Stomach (tissue), 8 donors: ENCODE measurements at regions not wholly inside any gene's neighbourhood (a gene's known extent, or its start where the extent isn't known, plus 50 kb on each side); places are given as distances from the start of the nearest gene placed in this dataset.

Experiments
- DNase-seq, 2 donors: peaks; one replicate each; pipeline versions ENCODE4 v3.0.0 to v3.0.0-alpha.2; 2013 to 2019
- H3K27ac ChIP-seq, 5 donors: fragments of 200-600 bp in 4 of 5; sonication (generic) in 4 of 5; one replicate each; pipeline ENCODE4 v1.5.1; 2013 to 2019; ENCODE audit warnings: mild to moderate bottlenecking in 1 of 5, moderate library complexity in 1 of 5
- H3K27me3 ChIP-seq, 3 donors: fragments of 200-600 bp; sonication (generic); one replicate each; pipeline ENCODE4 v1.5.1; 2017 to 2019; ENCODE audit warnings: mixed run types in 1 of 3
- H3K36me3 ChIP-seq, 4 donors: fragments of 200-600 bp; sonication (generic); 1 replicate in 3 of 4; 2 replicates in 1 of 4; pipeline ENCODE4 v1.5.1; 2016 to 2019
- H3K4me1 ChIP-seq, 4 donors: fragments of 200-600 bp; sonication (generic); one replicate each; pipeline ENCODE4 v1.5.1; 2016 to 2019
- H3K4me3 ChIP-seq, 4 donors: fragments of 200-600 bp; sonication (generic) in 3 of 4; one replicate each; pipeline ENCODE4 v1.5.1; 2016 to 2019; ENCODE audit warnings: mild to moderate bottlenecking in 1 of 4
- H3K9me3 ChIP-seq, 4 donors: fragments of 200-600 bp; sonication (generic); one replicate each; pipeline ENCODE4 v1.5.1; 2016 to 2019
- CTCF ChIP-seq, 7 experiments: fragments of 450-650 bp in 4 of 7; fragments of 200-600 bp in 3 of 7; sonication (generic) in 3 of 7; IDR thresholded peaks; one replicate each; pipeline ENCODE4 v1.5.1; 2016 to 2019; ENCODE audit warnings: antibody characterized with exemption in 7 of 7, control low read depth in 2 of 7, mild to moderate bottlenecking in 1 of 7
- EP300 ChIP-seq: sonication (generic); formaldehyde crosslinking; IDR thresholded peaks from one replicate; pipeline ENCODE4 v1.6.1; 2017; ENCODE audit warnings: antibody characterized with exemption
- POLR2A ChIP-seq, 4 donors: fragments of 450-650 bp; IDR thresholded peaks; one replicate each; pipeline ENCODE4 v1.6.1; 2016; ENCODE audit warnings: antibody characterized with exemption in 4 of 4, control low read depth in 2 of 4, mild to moderate bottlenecking in 1 of 4, moderate library complexity in 1 of 4
- POLR2AphosphoS5 ChIP-seq, 3 donors: sonication (generic); formaldehyde crosslinking; IDR thresholded peaks; one replicate each; pipeline ENCODE4 v1.6.1; 2016; ENCODE audit warnings: antibody characterized with exemption in 3 of 3
- WGBS, 5 donors: extraction: QIAGEN DNeasy Blood & Tissue Kit in 3 of 5; methylation state at CpG; one replicate each; pipeline versions ENCODE4 v1.1.5 to v1.1.7; 2013 to 2018; 5-methylcytosine and 5-hydroxymethylcytosine counted together
- intact Hi-C: fragments of 100-400 bp; cut with DNase I; formaldehyde crosslinking; loops from one replicate; pipeline ENCODE4 v1.15.1; 2023; ENCODE audit warnings: low total_unique reads
- donor health status: healthy with polysubstance abuse.
- donor health status: Bipolar disorder and iron deficiency.
- donor health status: healthy.

- WGBS, 5 donors, result 63 to 88% (median 84%) methylated on average over 5 of the region's 5 CpGs
- intact Hi-C loops, result no loop called here
Observed at GRCh38 chr1:219380463-219380862, 206.8 kb downstream of the LYPLAL1 start.

GRCh38 chr1:219379691-219380090, 206.0 kb downstream of the LYPLAL1 start:
- TF ChIP-seq POLR2A (IDR thresholded peaks at IDR 0.05) (no peak), EP300 (no peak), CTCF (IDR thresholded peaks at IDR 0.05) (no peak), POLR2AphosphoS5 (IDR thresholded peaks at IDR 0.05) (no peak)
- H3K9me3 ChIP-seq, result no peaks in the 10 kb centered on the region
- H3K4me1 ChIP-seq, result no peaks in the 10 kb centered on the region
- H3K27me3 ChIP-seq, result no peaks in the 10 kb centered on the region
- intact Hi-C loops, result no loop called here
- H3K36me3 ChIP-seq, result no peaks in the 10 kb centered on the region
- no peak for DNase-seq
- no peak overlapping the region for H3K4me3 ChIP-seq
- no peak overlapping the region for H3K27ac ChIP-seq
- 68 to 82% (median 74%) methylated on average over 2 of the region's 2 CpGs for WGBS, 5 donors

More at GRCh38 chr1:219380463-219380862, 206.8 kb downstream of the LYPLAL1 start:
- Histone ChIP-seq H3K9me3 (no peaks in the 10 kb centered on the region), H3K4me3 (no peak overlapping the region), H3K27me3 (no peaks in the 10 kb centered on the region), H3K4me1 (no peaks in the 10 kb centered on the region), H3K27ac (no peak overlapping the region), H3K36me3 (no peaks in the 10 kb centered on the region)
- TF ChIP-seq EP300, result no peak
- no peak for TF ChIP-seq POLR2A (IDR thresholded peaks at IDR 0.05)
- TF ChIP-seq CTCF (IDR thresholded peaks at IDR 0.05), result no peak
- TF ChIP-seq POLR2AphosphoS5 (IDR thresholded peaks at IDR 0.05), result no peak
- no peak for DNase-seq

- TF ChIP-seq EP300 (no peak), CTCF (IDR thresholded peaks at IDR 0.05) (no peak), POLR2AphosphoS5 (IDR thresholded peaks at IDR 0.05) (no peak), POLR2A (IDR thresholded peaks at IDR 0.05) (no peak)
- Histone ChIP-seq H3K36me3 (no peaks in the 10 kb centered on the region), H3K27ac (no peak overlapping the region), H3K27me3 (no peaks in the 10 kb centered on the region), H3K9me3 (no peaks in the 10 kb centered on the region), H3K4me3 (no peak overlapping the region), H3K4me1 (no peaks in the 10 kb centered on the region)
- WGBS, 5 donors, result 56 to 74% (median 67%) methylated on average over 4 of the region's 4 CpGs
- intact Hi-C loops, result no loop called here
- no peak for DNase-seq
Observed at GRCh38 chr1:219374636-219375035, 201.0 kb downstream of the LYPLAL1 start.

- intact Hi-C loops, result no loop called here
- no peak for DNase-seq
- no peaks in the 10 kb centered on the region for H3K27me3 ChIP-seq
- TF ChIP-seq EP300, result no peak
- TF ChIP-seq POLR2AphosphoS5 (IDR thresholded peaks at IDR 0.05), result no peak
- TF ChIP-seq POLR2A (IDR thresholded peaks at IDR 0.05), result no peak
- TF ChIP-seq CTCF (IDR thresholded peaks at IDR 0.05), result no peak
- H3K4me1 ChIP-seq, result no peaks in the 10 kb centered on the region
- WGBS, 5 donors, result 75 to 82% (median 78%) methylated on average over 5 of the region's 5 CpGs
- no peak overlapping the region for H3K27ac ChIP-seq
- H3K4me3 ChIP-seq, result no peak overlapping the region
- no peaks in the 10 kb centered on the region for H3K36me3 ChIP-seq
- H3K9me3 ChIP-seq, result no peaks in the 10 kb centered on the region
Observed at GRCh38 chr1:219374046-219374566, 200.4 kb downstream of the LYPLAL1 start.
